Testis (tissue), 2 donors: ENCODE measurements at regions not wholly inside any gene's neighbourhood (a gene's known extent, or its start where the extent isn't known, plus 50 kb on each side); places are given as distances from the start of the nearest gene placed in this dataset.

Experiments used
- POLR2A ChIP-seq: fragments of 450-650 bp; IDR thresholded peaks from one replicate; pipeline ENCODE4 v1.6.1; 2017; ENCODE audit warnings: antibody characterized with exemption, mild to moderate bottlenecking, moderate library complexity
- TF ChIP-seq, protein P1 (sequence below), 3 experiments: fragments of 450-650 bp in 2 of 3; fragments of 200-600 bp in 1 of 3; sonication (generic) in 1 of 3; IDR thresholded peaks; one replicate each; pipeline ENCODE4 v1.5.1; 2016 to 2019; ENCODE audit warnings: antibody characterized with exemption in 3 of 3, mild to moderate bottlenecking in 2 of 3, moderate library complexity in 1 of 3

GRCh38 chr14:82911930-82912329, 1378.3 kb upstream of the SEL1L start:
- TF ChIP-seq, protein P1, sequence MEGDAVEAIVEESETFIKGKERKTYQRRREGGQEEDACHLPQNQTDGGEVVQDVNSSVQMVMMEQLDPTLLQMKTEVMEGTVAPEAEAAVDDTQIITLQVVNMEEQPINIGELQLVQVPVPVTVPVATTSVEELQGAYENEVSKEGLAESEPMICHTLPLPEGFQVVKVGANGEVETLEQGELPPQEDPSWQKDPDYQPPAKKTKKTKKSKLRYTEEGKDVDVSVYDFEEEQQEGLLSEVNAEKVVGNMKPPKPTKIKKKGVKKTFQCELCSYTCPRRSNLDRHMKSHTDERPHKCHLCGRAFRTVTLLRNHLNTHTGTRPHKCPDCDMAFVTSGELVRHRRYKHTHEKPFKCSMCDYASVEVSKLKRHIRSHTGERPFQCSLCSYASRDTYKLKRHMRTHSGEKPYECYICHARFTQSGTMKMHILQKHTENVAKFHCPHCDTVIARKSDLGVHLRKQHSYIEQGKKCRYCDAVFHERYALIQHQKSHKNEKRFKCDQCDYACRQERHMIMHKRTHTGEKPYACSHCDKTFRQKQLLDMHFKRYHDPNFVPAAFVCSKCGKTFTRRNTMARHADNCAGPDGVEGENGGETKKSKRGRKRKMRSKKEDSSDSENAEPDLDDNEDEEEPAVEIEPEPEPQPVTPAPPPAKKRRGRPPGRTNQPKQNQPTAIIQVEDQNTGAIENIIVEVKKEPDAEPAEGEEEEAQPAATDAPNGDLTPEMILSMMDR (IDR thresholded peaks at IDR 0.05): no peak
- no peak for TF ChIP-seq POLR2A
